Activated naive CD4-positive, alpha-beta T cell treated with anti-CD3 and anti-CD28 coated beads, Interleukin-2, amount 10 ng/mL, durations not matched to agents 7 days and 5 days (primary cell): ENCODE measurements at regions not wholly inside any gene's neighbourhood (a gene's known extent, or its start where the extent isn't known, plus 50 kb on each side); places are given as distances from the start of the nearest gene placed in this dataset.

Source experiments
- CTCF ChIA-PET: fragments of 350-600 bp; sonication (Branson Sonifier 250); formaldehyde crosslinking; loops from one replicate; lab custom pipeline; 2021; ENCODE audit warnings: antibody characterized with exemption; lab: Charles Lee
- DNase-seq: peaks from one replicate; pipeline ENCODE4 v3.0.0-alpha.2; 2020
- H3K27ac Mint-ChIP-seq: one replicate; pipeline ENCODE4 v1.8.0; 2021; ENCODE audit warnings: mild to moderate bottlenecking, moderate library complexity, mixed read lengths
- H3K27me3 Mint-ChIP-seq: one replicate; pipeline ENCODE4 v1.8.0; 2021; ENCODE audit warnings: mild to moderate bottlenecking, mixed read lengths
- H3K36me3 Mint-ChIP-seq: one replicate; pipeline ENCODE4 v1.8.0; 2021; ENCODE audit warnings: mixed read lengths
- H3K4me1 Mint-ChIP-seq: one replicate; pipeline ENCODE4 v1.8.0; 2021; ENCODE audit warnings: mixed read lengths
- H3K4me3 Mint-ChIP-seq: one replicate; pipeline ENCODE4 v1.8.0; 2021; ENCODE audit warnings: mild to moderate bottlenecking, moderate library complexity, mixed read lengths
- H3K9me3 Mint-ChIP-seq: one replicate; pipeline ENCODE4 v1.8.0; 2021; ENCODE audit warnings: mixed read lengths

DNA sequence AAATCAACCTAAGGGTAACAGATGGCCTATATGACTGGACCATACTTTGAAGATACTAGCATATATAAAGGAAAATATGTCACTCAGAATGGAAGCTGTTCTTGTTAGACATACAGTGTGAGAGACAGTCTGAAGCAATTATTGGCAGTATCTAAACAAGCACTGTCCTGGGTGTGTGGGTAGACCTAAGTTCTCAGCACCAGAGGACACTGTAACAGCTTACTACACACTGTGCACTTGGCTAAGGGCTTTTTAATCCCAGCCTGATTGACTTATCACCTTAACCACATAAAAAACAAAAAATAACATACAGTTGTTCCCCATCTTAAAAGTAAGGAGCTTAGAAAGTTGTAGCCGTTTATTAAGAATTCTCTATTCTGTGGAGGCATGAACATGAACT, 1066.1 kb upstream of the FANCL start:
- Mint-ChIP-seq H3K9me3 (no peaks in the 10 kb centered on the region), H3K36me3 (no peaks in the 10 kb centered on the region), H3K27ac (no peak overlapping the region), H3K4me1 (no peaks in the 10 kb centered on the region), H3K4me3 (no peak overlapping the region), H3K27me3 (no peaks in the 10 kb centered on the region)
- no peak for DNase-seq
- CTCF ChIA-PET, result no interaction called here

DNA sequence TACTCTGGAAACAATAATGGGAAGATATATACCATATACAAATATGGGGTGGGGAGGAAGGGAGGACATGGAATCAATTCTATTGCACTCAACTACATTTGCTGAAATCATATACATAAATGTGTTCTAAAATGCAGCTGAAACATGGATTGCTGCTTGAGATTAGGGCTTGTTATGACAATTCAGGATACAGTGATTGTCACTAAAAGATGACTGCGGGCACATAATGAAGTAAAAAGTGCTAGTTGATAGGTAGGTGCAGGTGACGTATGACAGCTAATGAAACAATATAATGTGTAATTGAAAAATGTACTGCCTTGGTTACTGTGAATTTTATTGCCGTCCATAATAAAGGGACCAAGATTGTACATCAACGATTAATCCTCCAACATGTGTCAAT, 1062.1 kb upstream of the FANCL start:
- no peaks in the 10 kb centered on the region for H3K9me3 Mint-ChIP-seq
- H3K36me3 Mint-ChIP-seq, result no peaks in the 10 kb centered on the region
- H3K27ac Mint-ChIP-seq, result no peak overlapping the region
- CTCF ChIA-PET, result no interaction called here
- H3K4me1 Mint-ChIP-seq, result no peaks in the 10 kb centered on the region
- no peaks in the 10 kb centered on the region for H3K27me3 Mint-ChIP-seq
- no peak overlapping the region for H3K4me3 Mint-ChIP-seq
- no peak for DNase-seq

DNA sequence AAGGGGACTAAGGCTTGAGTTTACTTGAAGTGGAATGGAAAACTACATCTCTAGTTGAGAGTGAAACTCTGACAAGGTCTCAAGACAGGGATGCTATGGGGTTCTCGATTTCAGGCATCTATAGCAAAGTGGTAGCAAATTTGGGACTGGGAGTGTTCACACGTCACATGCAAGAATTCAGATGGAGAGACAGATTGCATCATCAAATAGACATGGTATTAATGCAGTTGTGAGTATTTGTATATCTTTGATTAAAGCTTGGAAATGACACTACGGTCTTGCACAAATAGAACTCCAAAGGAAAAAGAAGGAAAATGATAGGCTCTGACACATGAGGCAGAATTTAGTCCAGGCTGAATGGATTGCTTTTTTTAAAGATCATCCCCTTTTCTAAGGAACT, 1061.6 kb upstream of the FANCL start:
- no peak for DNase-seq
- Mint-ChIP-seq H3K4me1 (no peaks in the 10 kb centered on the region), H3K27ac (no peak overlapping the region), H3K27me3 (no peaks in the 10 kb centered on the region), H3K36me3 (no peaks in the 10 kb centered on the region), H3K9me3 (no peaks in the 10 kb centered on the region), H3K4me3 (no peak overlapping the region)
- CTCF ChIA-PET, result interaction anchor here (1.4 to 1.6 kb wide), 2 partner anchors 11 to 850 kb away, joined by 3 to 4 read pairs; no protein-coding TSS in a partner anchor

DNA sequence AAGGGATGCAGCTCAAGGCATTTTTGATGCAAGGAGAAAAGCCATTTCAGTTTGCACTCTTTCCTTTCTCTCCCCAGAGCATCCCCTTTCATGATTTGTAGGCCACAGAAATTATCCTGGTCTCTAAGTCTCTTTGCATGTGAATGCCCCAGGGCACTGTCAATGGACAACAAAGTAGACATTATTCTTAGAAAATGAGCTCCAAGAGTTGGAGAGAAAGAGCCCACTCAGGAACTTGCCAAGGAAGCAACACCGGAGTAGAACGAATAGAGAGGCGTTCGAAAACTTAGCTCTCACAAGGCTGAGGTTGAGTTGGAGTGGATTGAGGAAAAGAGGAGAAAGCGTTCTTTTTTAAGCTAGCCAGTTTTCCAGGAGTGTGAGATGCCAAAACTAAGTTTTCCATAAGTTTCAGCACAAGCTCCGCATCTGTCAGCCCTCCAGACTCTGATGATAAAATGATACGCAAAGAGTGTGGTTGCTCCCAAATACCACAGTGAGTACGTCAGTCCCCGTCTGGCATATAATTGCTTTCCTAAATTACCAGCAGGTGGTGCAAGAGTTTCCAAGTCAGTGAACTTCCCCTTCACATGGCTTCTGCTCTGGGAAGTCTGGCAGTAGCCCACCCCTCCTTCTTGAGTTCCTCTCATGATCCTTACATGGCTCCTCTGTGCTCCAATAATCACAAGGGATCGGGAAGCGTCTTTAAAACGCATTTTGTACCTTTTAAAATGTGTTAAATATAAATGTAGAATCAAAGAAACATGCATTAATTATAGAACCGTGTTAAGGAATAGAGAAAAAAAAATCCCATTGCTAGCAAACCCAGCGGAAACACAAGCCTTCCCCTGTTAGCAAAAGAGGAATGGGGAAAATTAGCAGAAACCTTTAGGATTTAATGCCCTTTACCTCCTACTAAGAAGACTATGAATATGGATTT, 1060.6 kb upstream of the FANCL start:
- Mint-ChIP-seq H3K4me3 (no peak overlapping the region), H3K27me3 (no peaks in the 10 kb centered on the region), H3K27ac (no peak overlapping the region), H3K36me3 (no peaks in the 10 kb centered on the region), H3K9me3 (no peaks in the 10 kb centered on the region), H3K4me1 (no peaks in the 10 kb centered on the region)
- peak; percentile 21 for DNase-seq
- CTCF ChIA-PET, result interaction anchor here (0.7 to 1.6 kb wide), 5 partner anchors 10 to 1248 kb away, joined by 3 to 6 read pairs (median 3); no protein-coding TSS in a partner anchor

DNA sequence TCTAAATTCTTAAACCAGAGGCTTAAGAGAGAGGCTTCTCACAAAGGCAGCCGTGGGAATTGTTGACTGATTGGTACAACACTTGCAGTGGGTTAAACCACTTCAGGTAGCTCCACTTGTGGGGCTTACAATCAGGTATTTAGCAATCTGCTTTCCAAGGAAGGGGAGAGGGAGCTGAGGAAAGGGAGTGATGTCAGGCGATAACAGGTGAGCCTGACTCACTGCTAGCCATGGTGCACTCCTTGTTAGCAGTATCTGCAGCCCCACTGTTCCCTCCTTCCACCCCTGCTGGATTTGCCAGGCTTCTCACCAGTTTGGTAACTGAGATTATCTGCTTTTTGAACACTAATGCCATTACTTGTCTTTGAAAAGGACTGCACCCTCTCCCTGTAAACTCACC, 1056.7 kb upstream of the FANCL start:
- Mint-ChIP-seq H3K9me3 (no peaks in the 10 kb centered on the region), H3K4me3 (no peak overlapping the region), H3K36me3 (no peaks in the 10 kb centered on the region), H3K27me3 (no peaks in the 10 kb centered on the region), H3K4me1 (no peaks in the 10 kb centered on the region), H3K27ac (no peak overlapping the region)
- DNase-seq, result no peak
- CTCF ChIA-PET, result no interaction called here

DNA sequence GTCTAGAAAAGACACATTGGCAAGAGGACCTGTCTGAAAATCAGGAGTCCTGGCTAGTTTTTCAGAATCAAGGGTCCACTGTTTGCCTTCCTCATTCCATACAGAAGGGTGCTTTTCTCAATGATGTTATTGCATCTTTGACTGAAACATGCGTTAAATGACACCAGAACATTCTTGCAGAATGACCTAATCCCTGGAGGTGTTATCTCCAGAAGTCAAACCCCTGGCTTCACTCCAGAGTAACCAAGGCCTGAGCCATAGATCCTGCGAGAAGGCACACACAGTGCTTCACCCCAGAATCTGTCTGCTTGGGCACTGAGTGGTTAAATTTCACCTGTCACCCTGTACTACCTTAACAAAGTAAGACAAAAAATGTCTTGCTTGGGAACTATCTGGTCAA, 1055.2 kb upstream of the FANCL start:
- Mint-ChIP-seq H3K27me3 (no peaks in the 10 kb centered on the region), H3K36me3 (no peaks in the 10 kb centered on the region), H3K27ac (no peak overlapping the region), H3K4me1 (no peaks in the 10 kb centered on the region), H3K9me3 (no peaks in the 10 kb centered on the region), H3K4me3 (no peak overlapping the region)
- CTCF ChIA-PET, result no interaction called here
- DNase-seq, result no peak

DNA sequence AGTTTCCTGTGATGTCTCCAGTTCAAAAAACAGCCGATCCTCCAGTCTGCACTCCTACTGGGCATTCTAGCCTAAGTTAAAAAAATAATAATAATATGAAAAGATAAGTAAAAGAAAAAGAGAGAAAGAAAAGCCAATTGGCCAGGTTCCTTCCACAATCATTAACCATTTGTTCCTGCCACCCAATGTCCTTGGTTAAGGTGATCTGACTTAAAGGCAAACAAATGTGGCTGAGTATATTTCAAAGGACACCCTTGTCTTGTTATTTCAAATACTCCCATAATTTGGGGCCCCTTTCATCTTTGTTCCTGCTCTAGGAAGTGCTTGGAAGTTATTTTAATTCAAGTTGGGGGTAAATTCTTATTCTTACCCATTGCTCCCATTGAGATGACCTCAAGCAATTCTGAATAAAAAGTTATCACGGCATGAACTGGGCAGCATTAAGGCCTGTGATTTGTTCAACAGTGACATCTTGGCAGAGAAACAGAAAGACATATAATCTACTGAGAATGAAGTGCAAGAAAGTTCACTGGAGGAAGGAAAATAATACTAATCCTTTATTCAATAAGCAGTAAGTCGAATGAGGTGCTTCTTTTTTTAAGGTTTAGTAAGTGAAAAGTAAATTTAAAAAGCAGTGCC, 1054.5 kb upstream of the FANCL start:
- H3K27ac Mint-ChIP-seq, result no peak overlapping the region
- no peak for DNase-seq
- no peak overlapping the region for H3K4me3 Mint-ChIP-seq
- no peaks in the 10 kb centered on the region for H3K36me3 Mint-ChIP-seq
- H3K4me1 Mint-ChIP-seq, result no peaks in the 10 kb centered on the region
- H3K27me3 Mint-ChIP-seq, result no peaks in the 10 kb centered on the region
- H3K9me3 Mint-ChIP-seq, result no peaks in the 10 kb centered on the region
- CTCF ChIA-PET, result no interaction called here

DNA sequence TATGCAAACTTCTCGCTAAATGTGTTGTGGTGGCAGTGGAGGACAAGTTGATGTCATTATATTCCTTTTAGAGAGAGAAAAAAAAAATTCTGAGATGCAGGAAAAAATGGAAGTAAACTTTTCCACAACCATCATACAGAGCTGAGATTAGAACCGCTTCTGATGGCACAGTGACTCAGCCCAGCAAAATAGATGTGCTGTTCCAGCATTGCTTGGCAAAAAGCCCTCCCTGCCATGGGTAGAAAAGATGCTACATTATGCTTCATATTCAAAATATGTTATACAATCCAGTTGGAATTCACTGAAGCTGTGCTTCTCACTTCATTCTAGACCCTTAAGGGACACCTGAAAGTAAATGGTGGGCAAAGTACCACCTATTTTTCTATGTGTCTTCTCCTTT, 1047.6 kb upstream of the FANCL start:
- Mint-ChIP-seq H3K27me3 (no peaks in the 10 kb centered on the region), H3K27ac (no peak overlapping the region), H3K36me3 (no peaks in the 10 kb centered on the region), H3K4me1 (no peaks in the 10 kb centered on the region), H3K9me3 (no peaks in the 10 kb centered on the region), H3K4me3 (no peak overlapping the region)
- CTCF ChIA-PET, result no interaction called here
- DNase-seq, result no peak

DNA sequence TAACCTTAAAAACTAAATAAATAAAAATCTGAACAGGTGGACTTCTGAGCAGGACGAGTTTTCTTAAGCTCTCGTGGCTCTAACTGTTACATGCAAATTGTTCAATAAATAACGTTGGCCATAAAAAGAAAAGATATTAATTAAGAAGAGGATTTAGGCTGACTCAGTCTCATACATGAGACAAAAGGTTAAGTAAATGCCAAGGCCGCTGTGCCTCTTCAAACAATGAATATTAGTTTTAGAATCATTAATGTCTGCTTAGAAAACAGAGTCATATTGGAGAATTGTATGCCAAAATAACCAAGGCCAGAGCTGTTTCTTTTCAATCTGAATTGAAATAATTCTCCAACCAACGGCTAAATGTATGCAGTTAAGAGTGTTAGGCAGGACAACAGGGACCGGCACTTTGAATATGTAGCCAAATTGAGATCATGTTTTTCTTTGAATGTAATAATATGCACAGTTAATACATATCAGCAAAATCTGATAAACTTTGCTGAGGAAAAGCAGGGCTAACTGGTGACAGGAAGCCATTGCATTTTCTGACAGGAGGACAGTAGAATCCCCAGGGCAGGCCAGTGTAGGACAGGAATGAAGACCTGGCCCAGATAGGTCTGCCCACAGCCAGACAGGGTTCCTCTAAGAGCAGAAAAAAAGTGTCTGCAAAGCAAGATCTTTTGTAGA, 1041.4 kb upstream of the FANCL start:
- Mint-ChIP-seq H3K4me1 (no peaks in the 10 kb centered on the region), H3K36me3 (no peaks in the 10 kb centered on the region), H3K4me3 (no peak overlapping the region), H3K27me3 (no peaks in the 10 kb centered on the region), H3K9me3 (no peaks in the 10 kb centered on the region), H3K27ac (no peak overlapping the region)
- DNase-seq, result no peak
- CTCF ChIA-PET, result no interaction called here

DNA sequence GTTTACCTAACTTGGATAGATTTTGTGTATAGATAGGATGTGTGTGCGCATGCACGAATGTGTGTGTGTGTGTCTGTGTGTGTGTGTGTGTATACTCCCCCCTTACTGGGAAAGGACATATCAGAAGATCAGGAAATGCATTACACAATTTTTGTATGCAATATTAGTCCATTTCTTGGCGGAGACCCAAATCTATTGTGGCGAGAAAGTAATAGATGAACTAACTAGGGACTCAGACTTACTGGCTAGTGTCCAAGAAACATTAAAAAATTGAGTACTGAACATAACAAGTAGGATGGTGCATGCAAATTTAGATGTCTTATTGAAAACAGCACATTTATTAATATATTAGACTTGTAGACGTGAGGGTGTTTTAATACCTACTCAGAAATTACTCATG, 1036.5 kb upstream of the FANCL start:
- Mint-ChIP-seq H3K27me3 (no peaks in the 10 kb centered on the region), H3K36me3 (no peaks in the 10 kb centered on the region), H3K4me1 (no peaks in the 10 kb centered on the region), H3K9me3 (no peaks in the 10 kb centered on the region), H3K4me3 (no peak overlapping the region), H3K27ac (no peak overlapping the region)
- DNase-seq, result no peak
- CTCF ChIA-PET, result no interaction called here

DNA sequence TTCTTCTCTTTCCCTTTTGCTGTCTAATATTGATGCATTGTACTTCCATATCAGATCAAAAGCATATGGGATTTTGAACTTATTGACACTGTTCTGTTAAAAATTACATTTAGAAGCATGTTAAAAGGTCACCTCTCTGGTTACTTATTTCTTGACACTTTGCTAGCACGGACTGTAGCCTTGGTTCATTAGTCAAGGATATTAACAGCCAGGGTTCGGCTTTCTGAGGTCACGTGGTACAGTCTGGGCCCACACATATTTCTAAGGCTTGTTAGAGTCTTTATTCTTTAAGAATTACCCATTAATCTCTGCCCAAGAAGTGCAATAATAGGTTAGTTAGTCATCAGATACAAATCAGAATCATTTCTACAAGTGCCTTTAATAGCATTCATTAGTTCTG, 1035.8 kb upstream of the FANCL start:
- DNase-seq, result no peak
- H3K4me1 Mint-ChIP-seq, result no peaks in the 10 kb centered on the region
- no peak overlapping the region for H3K27ac Mint-ChIP-seq
- no peaks in the 10 kb centered on the region for H3K9me3 Mint-ChIP-seq
- no peaks in the 10 kb centered on the region for H3K36me3 Mint-ChIP-seq
- CTCF ChIA-PET, result no interaction called here
- no peaks in the 10 kb centered on the region for H3K27me3 Mint-ChIP-seq
- no peak overlapping the region for H3K4me3 Mint-ChIP-seq

DNA sequence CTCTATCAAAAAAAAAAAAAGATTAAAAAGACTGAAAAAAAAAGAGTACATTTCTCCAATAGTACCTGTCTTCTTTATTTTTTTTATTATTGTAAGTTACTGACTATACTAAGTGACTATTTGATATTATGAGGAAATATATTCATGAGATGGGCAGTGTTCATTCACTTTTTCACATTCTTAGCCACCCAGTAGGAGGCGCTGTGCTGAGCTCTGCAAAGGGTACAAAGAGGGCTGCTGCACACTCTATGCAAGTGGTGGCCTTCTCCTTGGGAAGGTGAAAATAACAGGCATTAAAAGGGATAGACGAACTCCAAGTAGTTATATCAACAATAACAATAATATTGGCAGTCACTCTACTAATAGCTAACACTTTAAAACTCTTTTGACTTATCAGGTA, 1034.9 kb upstream of the FANCL start:
- Mint-ChIP-seq H3K4me3 (no peak overlapping the region), H3K4me1 (no peaks in the 10 kb centered on the region), H3K36me3 (no peaks in the 10 kb centered on the region), H3K27ac (no peak overlapping the region), H3K27me3 (no peaks in the 10 kb centered on the region), H3K9me3 (no peaks in the 10 kb centered on the region)
- CTCF ChIA-PET, result no interaction called here
- DNase-seq, result no peak

DNA sequence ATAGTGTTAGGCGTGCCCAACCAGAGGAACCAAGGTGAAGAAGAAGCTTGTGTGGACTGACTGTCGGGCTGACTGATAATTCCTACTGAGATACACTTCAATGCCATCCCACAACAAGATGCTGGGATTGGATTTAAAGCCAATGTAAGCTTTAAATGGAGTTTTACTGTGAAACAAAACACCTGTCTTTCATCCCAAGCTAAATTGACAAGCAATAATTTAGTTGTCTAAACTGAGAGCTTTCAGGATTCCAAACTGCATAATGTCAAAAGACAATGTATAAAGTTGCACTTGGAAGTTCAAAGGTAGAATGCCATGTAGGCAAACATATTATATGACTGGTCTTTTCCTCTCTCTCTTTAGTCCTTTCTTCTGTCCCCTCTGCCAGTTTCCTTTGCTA, 1025.3 kb upstream of the FANCL start:
- Mint-ChIP-seq H3K4me1 (no peaks in the 10 kb centered on the region), H3K36me3 (no peaks in the 10 kb centered on the region), H3K27me3 (no peaks in the 10 kb centered on the region), H3K27ac (no peak overlapping the region), H3K9me3 (no peaks in the 10 kb centered on the region), H3K4me3 (no peak overlapping the region)
- no peak for DNase-seq
- CTCF ChIA-PET, result no interaction called here

DNA sequence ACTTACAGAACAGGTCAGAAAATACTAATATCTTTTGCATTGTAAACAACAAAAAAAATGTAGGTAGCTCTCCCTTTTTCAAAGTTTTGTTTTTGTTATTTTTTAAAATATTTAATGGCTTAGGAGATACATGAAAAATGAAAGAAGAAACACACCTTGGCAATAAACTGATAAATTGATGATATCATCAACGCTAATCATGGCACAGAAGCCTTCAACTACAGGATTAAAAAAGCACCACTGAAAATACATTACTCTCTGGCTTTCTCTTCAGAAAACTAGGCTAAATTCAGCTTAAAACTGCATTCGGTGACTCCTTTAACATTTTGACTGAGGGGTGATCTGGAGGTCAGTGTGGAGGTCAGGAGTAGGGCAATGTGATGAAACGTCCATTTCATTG, 1018.8 kb upstream of the FANCL start:
- H3K4me1 Mint-ChIP-seq, result no peaks in the 10 kb centered on the region
- no peak overlapping the region for H3K27ac Mint-ChIP-seq
- H3K4me3 Mint-ChIP-seq, result no peak overlapping the region
- CTCF ChIA-PET, result no interaction called here
- no peak for DNase-seq
- H3K27me3 Mint-ChIP-seq, result no peaks in the 10 kb centered on the region
- no peaks in the 10 kb centered on the region for H3K36me3 Mint-ChIP-seq
- no peaks in the 10 kb centered on the region for H3K9me3 Mint-ChIP-seq
